ENCODE measurements at regions not wholly inside any gene's neighbourhood (a gene's known extent, or its start where the extent isn't known, plus 50 kb on each side); places are given as distances from the start of the nearest gene placed in this dataset.

GRCh38 chr3:116836286-116836685, 126.7 kb downstream of the TUSC7 start:
- H3K4me3 ChIP-seq, result no peak overlapping the region
- H3K9me3 ChIP-seq, result no peaks in the 10 kb centered on the region
- H3K27ac ChIP-seq, result no peak overlapping the region
- H3K27me3 ChIP-seq, result no peaks in the 10 kb centered on the region
- no peaks in the 10 kb centered on the region for H3K4me1 ChIP-seq
- no peaks in the 10 kb centered on the region for H3K36me3 ChIP-seq
- TF ChIP-seq CTCF (IDR thresholded peaks at IDR 0.05) (no peak), POLR2A (IDR thresholded peaks at IDR 0.05) (no peak)
- DNase-seq, result no peak

- Histone ChIP-seq H3K36me3 (no peaks in the 10 kb centered on the region), H3K27ac (no peak overlapping the region), H3K4me3 (no peak overlapping the region), H3K27me3 (no peaks in the 10 kb centered on the region), H3K9me3 (no peaks in the 10 kb centered on the region), H3K4me1 (no peaks in the 10 kb centered on the region)
- no peak for TF ChIP-seq CTCF (IDR thresholded peaks at IDR 0.05)
- no peak for TF ChIP-seq POLR2A (IDR thresholded peaks at IDR 0.05)
- no peak for DNase-seq
Measured at GRCh38 chr3:116837483-116837882, 127.9 kb downstream of the TUSC7 start.

- H3K9me3 ChIP-seq, result no peaks in the 10 kb centered on the region
- H3K27ac ChIP-seq, result no peak overlapping the region
- H3K4me3 ChIP-seq, result no peak overlapping the region
- no peaks in the 10 kb centered on the region for H3K4me1 ChIP-seq
- TF ChIP-seq POLR2A (IDR thresholded peaks at IDR 0.05) (no peak), CTCF (IDR thresholded peaks at IDR 0.05) (no peak)
- H3K36me3 ChIP-seq, result no peaks in the 10 kb centered on the region
- no peak for DNase-seq
- H3K27me3 ChIP-seq, result no peaks in the 10 kb centered on the region
Measured at GRCh38 chr3:116841003-116841735, 131.6 kb downstream of the TUSC7 start.

GRCh38 chr3:116842254-116842957, 132.8 kb downstream of the TUSC7 start:
- no peaks in the 10 kb centered on the region for H3K9me3 ChIP-seq
- TF ChIP-seq CTCF (IDR thresholded peaks at IDR 0.05), result no peak
- H3K4me1 ChIP-seq, result no peaks in the 10 kb centered on the region
- H3K4me3 ChIP-seq, result no peak overlapping the region
- H3K36me3 ChIP-seq, result no peaks in the 10 kb centered on the region
- H3K27ac ChIP-seq, result no peak overlapping the region
- no peaks in the 10 kb centered on the region for H3K27me3 ChIP-seq
- DNase-seq, result no peak

GRCh38 chr3:116848248-116848829, 138.8 kb downstream of the TUSC7 start:
- H3K4me1 ChIP-seq, result no peaks in the 10 kb centered on the region
- no peak for DNase-seq
- no peak overlapping the region for H3K4me3 ChIP-seq
- TF ChIP-seq POLR2A (IDR thresholded peaks at IDR 0.05) (no peak), CTCF (IDR thresholded peaks at IDR 0.05) (no peak)
- H3K36me3 ChIP-seq, result no peaks in the 10 kb centered on the region
- no peaks in the 10 kb centered on the region for H3K27me3 ChIP-seq
- no peaks in the 10 kb centered on the region for H3K9me3 ChIP-seq
- H3K27ac ChIP-seq, result no peak overlapping the region

All from Peyer's patch (tissue), 4 donors.